PC-3 (cell line): ENCODE measurements at regions not wholly inside any gene's neighbourhood (a gene's known extent, or its start where the extent isn't known, plus 50 kb on each side); places are given as distances from the start of the nearest gene placed in this dataset.

Experiments used
- ATAC-seq: fragments of 200-7000 bp; cut with Tn5 transposase; 2 replicates; pipeline ENCODE4 v1.9.1; 2020; ENCODE audit warnings: mild to moderate bottlenecking, moderate library complexity
- BruUV-seq: library from RNA; stranded (reverse); fragments of 400-500 nt; replicated peaks from 2 replicates; lab custom pipeline; 2021; lab: Mats Ljungman, UMichigan
- CTCF ChIA-PET: fragments of 300-600 bp; sonication (Branson Sonifier 250); formaldehyde crosslinking; loops from one replicate; lab custom pipeline; 2022; ENCODE audit warnings: antibody characterized with exemption; lab: Charles Lee
- POLR2A ChIA-PET: fragments of 300-600 bp; sonication (Branson Sonifier 250); formaldehyde crosslinking; loops from one replicate; lab custom pipeline; 2022; ENCODE audit warnings: antibody characterized with exemption; ENCODE audit not compliant: unreplicated experiment; lab: Charles Lee
- DNase-seq: peaks from one replicate; pipeline ENCODE4 v3.0.0-alpha.2; 2015
- H2AFZ ChIP-seq: fragments of 300-600 bp; sonication (generic); 2 replicates; pipeline ENCODE4 v1.6.0; 2016; ENCODE audit warnings: antibody characterized with exemption, low read length
- H3F3A ChIP-seq: fragments of 300-600 bp; sonication (generic); one replicate; pipeline ENCODE4 v1.6.0; 2017; ENCODE audit warnings: antibody characterized with exemption, low read length, control low read depth, mild to moderate bottlenecking; ENCODE audit not compliant: unreplicated experiment
- H3K27ac ChIP-seq: fragments of 300-600 bp; sonication (generic); 2 replicates; pipeline ENCODE4 v1.5.1; 2016; ENCODE audit warnings: mild to moderate bottlenecking, low read length
- H3K27me3 ChIP-seq: fragments of 300-600 bp; sonication (generic); 2 replicates; pipeline ENCODE4 v1.6.1; 2016; ENCODE audit warnings: low read length, mixed read lengths
- H3K36me3 ChIP-seq: fragments of 300-600 bp; sonication (generic); 2 replicates; pipeline ENCODE4 v1.6.1; 2016; ENCODE audit warnings: low read depth, mixed run types, low read length, mixed read lengths
- H3K4me1 ChIP-seq: fragments of 300-600 bp; sonication (generic); 2 replicates; pipeline ENCODE4 v1.5.1; 2016; ENCODE audit warnings: low read length; ENCODE audit not compliant: insufficient read depth
- H3K4me2 ChIP-seq: fragments of 300-600 bp; sonication (generic); 2 replicates; pipeline ENCODE4 v1.6.0; 2016; ENCODE audit warnings: low read length
- H3K4me3 ChIP-seq: fragments of 300-600 bp; sonication (generic); 2 replicates; pipeline ENCODE4 v1.5.1; 2016; ENCODE audit warnings: mild to moderate bottlenecking, low read length, mixed read lengths
- H3K79me2 ChIP-seq: fragments of 300-600 bp; sonication (generic); 2 replicates; pipeline ENCODE4 v1.6.1; 2017; ENCODE audit warnings: low read length, mixed read lengths
- H3K9ac ChIP-seq: fragments of 300-600 bp; sonication (generic); 2 replicates; pipeline ENCODE4 v1.6.0; 2016; ENCODE audit warnings: mild to moderate bottlenecking, low read length
- H3K9me2 ChIP-seq: fragments of 300-600 bp; sonication (generic); replicated peaks from 2 replicates; pipeline ENCODE4 v1.6.1; 2016; ENCODE audit warnings: mixed run types, low read length, mixed read lengths
- H3K9me3 ChIP-seq: fragments of 300-600 bp; sonication (generic); 2 replicates; pipeline ENCODE4 v1.6.1; 2016; ENCODE audit warnings: low read length, mixed read lengths
- H4K20me1 ChIP-seq: fragments of 300-600 bp; sonication (generic); 2 replicates; pipeline ENCODE4 v1.6.1; 2016; ENCODE audit warnings: low read length, mixed read lengths
- CTCF ChIP-seq: fragments of 300-600 bp; sonication (generic); conservative IDR thresholded peaks from 2 replicates; pipeline ENCODE4 v1.5.1; 2017; ENCODE audit warnings: antibody characterized with exemption, low read depth, mild to moderate bottlenecking, low read length
- EZH2 ChIP-seq: fragments of 300-600 bp; sonication (generic); IDR thresholded peaks from one replicate; pipeline ENCODE4 v1.6.1; 2017; ENCODE audit warnings: antibody characterized with exemption, mild to moderate bottlenecking, low read length; ENCODE audit not compliant: unreplicated experiment
- EZH2phosphoT487 ChIP-seq: fragments of 300-600 bp; sonication (generic); IDR thresholded peaks from 2 replicates; pipeline ENCODE4 v1.6.1; 2018; ENCODE audit warnings: mild to moderate bottlenecking, antibody characterized with exemption, low read length, borderline replicate concordance
- intact Hi-C: fragments of 100-400 bp; cut with micrococcal nuclease; formaldehyde crosslinking; loops from 2 replicates; pipeline ENCODE4 v1.9.0; 2023

- Histone ChIP-seq H3K27me3 (no peaks in the 10 kb centered on the region), H3K4me2 (no peak overlapping the region), H3K4me3 (no peak overlapping the region), H3K79me2 (no peaks in the 10 kb centered on the region), H4K20me1 (no peaks in the 10 kb centered on the region), H3K9ac (no peak overlapping the region), H2AFZ (no peak overlapping the region), H3K9me3 (no peaks in the 10 kb centered on the region), H3K4me1 (no peaks in the 10 kb centered on the region), H3K9me2 (no peaks in the 10 kb centered on the region), H3K36me3 (no peaks in the 10 kb centered on the region), H3K27ac (no peak overlapping the region), H3F3A (no peaks in the 10 kb centered on the region)
- intact Hi-C loops = no loop called here
- ChIA-PET CTCF (no interaction called here), POLR2A (no interaction called here)
- ATAC-seq = no peak
- DNase-seq = no peak
- no peak for TF ChIP-seq EZH2phosphoT487
- TF ChIP-seq CTCF = no peak
- TF ChIP-seq EZH2 = no peak
- no TSS peak for BruUV-seq
These were observed 101.6 kb upstream of the PRR23E start for GRCh38 chr3:127091376-127091775.

GRCh38 chr3:127092368-127092767, 100.6 kb upstream of the PRR23E start:
- TF ChIP-seq EZH2 (no peak), EZH2phosphoT487 (no peak), CTCF (no peak)
- Histone ChIP-seq H3K4me1 (no peaks in the 10 kb centered on the region), H3K9ac (no peak overlapping the region), H3K4me3 (no peak overlapping the region), H3K9me3 (no peaks in the 10 kb centered on the region), H3K9me2 (no peaks in the 10 kb centered on the region), H3K27ac (no peak overlapping the region), H3K4me2 (no peak overlapping the region), H3K27me3 (no peaks in the 10 kb centered on the region), H2AFZ (no peak overlapping the region), H3K79me2 (no peaks in the 10 kb centered on the region), H3K36me3 (no peaks in the 10 kb centered on the region), H3F3A (no peaks in the 10 kb centered on the region), H4K20me1 (no peaks in the 10 kb centered on the region)
- intact Hi-C loops = no loop called here
- DNase-seq (no peak), ATAC-seq (no peak)
- ChIA-PET CTCF (no interaction called here), POLR2A (no interaction called here)
- no TSS peak for BruUV-seq

GRCh38 chr3:127092776-127093175, 100.2 kb upstream of the PRR23E start:
- ChIA-PET POLR2A (no interaction called here), CTCF (no interaction called here)
- Histone ChIP-seq H2AFZ (no peak overlapping the region), H3K79me2 (no peaks in the 10 kb centered on the region), H3K27ac (no peak overlapping the region), H3K9me2 (no peaks in the 10 kb centered on the region), H3K36me3 (no peaks in the 10 kb centered on the region), H3K27me3 (no peaks in the 10 kb centered on the region), H3K4me1 (no peaks in the 10 kb centered on the region), H3K4me3 (no peak overlapping the region), H4K20me1 (no peaks in the 10 kb centered on the region), H3F3A (no peaks in the 10 kb centered on the region), H3K9me3 (no peaks in the 10 kb centered on the region), H3K4me2 (no peak overlapping the region), H3K9ac (no peak overlapping the region)
- DNase-seq = no peak
- no peak for ATAC-seq
- no TSS peak for BruUV-seq
- TF ChIP-seq EZH2phosphoT487 (no peak), CTCF (no peak)
- intact Hi-C loops = no loop called here
